G401 (cell line): ENCODE measurements at regions not wholly inside any gene's neighbourhood (a gene's known extent, or its start where the extent isn't known, plus 50 kb on each side); places are given as distances from the start of the nearest gene placed in this dataset.
"Not testable (repeated sequence)": the region's sequence is repeated elsewhere in the genome, so short reads cannot be mapped to it uniquely, and the experiment has no call there.

Source experiments
- DNase-seq: peaks from one replicate; pipeline ENCODE4 v3.0.0-alpha.2; 2015; ENCODE audit warnings: low spot score
- in situ Hi-C: cut with HindIII; loops from 2 replicates; pipeline ENCODE4 v1.10.0; 2016; ENCODE audit warnings: low sequenced_read_pairs, mixed read lengths

GRCh38 chr5:124832510-124832909 lies 86.1 kb upstream of the ZNF608 start:
- DNase-seq, result no peak
- in situ Hi-C loops, result no loop called here

- DNase-seq, in situ Hi-C loops: not testable (repeated sequence)
Observed at GRCh38 chr5:124836314-124836713, 89.9 kb upstream of the ZNF608 start.

GRCh38 chr5:124839371-124839998 lies 93.0 kb upstream of the ZNF608 start:
- no peak for DNase-seq
- in situ Hi-C loops, result no loop called here

- in situ Hi-C loops, result no loop called here
- no peak for DNase-seq
Observed at GRCh38 chr5:124841829-124842712, 95.6 kb upstream of the ZNF608 start.

- DNase-seq, result no peak
Observed at GRCh38 chr5:124842725-124843595, 96.5 kb upstream of the ZNF608 start.

GRCh38 chr5:124843596-124843899 lies 97.1 kb upstream of the ZNF608 start:
- no peak for DNase-seq
- in situ Hi-C loops, result no loop called here

More at GRCh38 chr5:124842725-124843595, 96.5 kb upstream of the ZNF608 start:
- in situ Hi-C loops, result no loop called here

GRCh38 chr5:124844371-124844920 lies 98.0 kb upstream of the ZNF608 start:
- in situ Hi-C loops, result no loop called here
- no peak for DNase-seq

- no peak for DNase-seq
- in situ Hi-C loops, result no loop called here
Observed at GRCh38 chr5:124847907-124848306, 101.5 kb upstream of the ZNF608 start.

GRCh38 chr5:124849774-124850173 lies 103.3 kb upstream of the ZNF608 start:
- in situ Hi-C loops, result no loop called here
- DNase-seq, result no peak

- no peak for DNase-seq
- in situ Hi-C loops, result no loop called here
Observed at GRCh38 chr5:124856726-124857125, 110.3 kb upstream of the ZNF608 start.

GRCh38 chr5:124858612-124859011 lies 112.2 kb upstream of the ZNF608 start:
- DNase-seq, result no peak
- in situ Hi-C loops, result no loop called here

GRCh38 chr5:124859027-124859426 lies 112.6 kb upstream of the ZNF608 start:
- no peak for DNase-seq
- in situ Hi-C loops, result no loop called here

GRCh38 chr5:124859556-124860290 lies 113.3 kb upstream of the ZNF608 start:
- no peak for DNase-seq

GRCh38 chr5:124860291-124860655 lies 113.8 kb upstream of the ZNF608 start:
- in situ Hi-C loops, result no loop called here
- no peak for DNase-seq

More at GRCh38 chr5:124859556-124860290, 113.3 kb upstream of the ZNF608 start:
- in situ Hi-C loops, result no loop called here

- in situ Hi-C loops, result no loop called here
- DNase-seq, result no peak
Observed at GRCh38 chr5:124865066-124865465, 118.6 kb upstream of the ZNF608 start.

GRCh38 chr5:124865603-124866354 lies 119.3 kb upstream of the ZNF608 start:
- no peak for DNase-seq
- in situ Hi-C loops, result no loop called here

GRCh38 chr5:124866355-124867136 lies 120.1 kb upstream of the ZNF608 start:
- DNase-seq, result no peak
- in situ Hi-C loops, result no loop called here
